Stimulated activated CD4-positive, alpha-beta T cell treated with anti-CD3 and anti-CD28 coated beads, TNF-alpha, amount 100 ng/mL, for 1 hour (primary cell): ENCODE measurements at regions not wholly inside any gene's neighbourhood (a gene's known extent, or its start where the extent isn't known, plus 50 kb on each side); places are given as distances from the start of the nearest gene placed in this dataset.
"Not testable (repeated sequence)": the region's sequence is repeated elsewhere in the genome, so short reads cannot be mapped to it uniquely, and the experiment has no call there.

Source experiments
- DNase-seq, 3 donors: peaks; one replicate each; pipeline ENCODE4 v3.0.0-alpha.2; 2020; ENCODE audit warnings: low read depth in 3 of 3, low spot score in 1 of 3

- DNase-seq = no peak
Measured at GRCh38 chr20:29296256-29297230, 1960.9 kb upstream of the DEFB115 start.

DNA sequence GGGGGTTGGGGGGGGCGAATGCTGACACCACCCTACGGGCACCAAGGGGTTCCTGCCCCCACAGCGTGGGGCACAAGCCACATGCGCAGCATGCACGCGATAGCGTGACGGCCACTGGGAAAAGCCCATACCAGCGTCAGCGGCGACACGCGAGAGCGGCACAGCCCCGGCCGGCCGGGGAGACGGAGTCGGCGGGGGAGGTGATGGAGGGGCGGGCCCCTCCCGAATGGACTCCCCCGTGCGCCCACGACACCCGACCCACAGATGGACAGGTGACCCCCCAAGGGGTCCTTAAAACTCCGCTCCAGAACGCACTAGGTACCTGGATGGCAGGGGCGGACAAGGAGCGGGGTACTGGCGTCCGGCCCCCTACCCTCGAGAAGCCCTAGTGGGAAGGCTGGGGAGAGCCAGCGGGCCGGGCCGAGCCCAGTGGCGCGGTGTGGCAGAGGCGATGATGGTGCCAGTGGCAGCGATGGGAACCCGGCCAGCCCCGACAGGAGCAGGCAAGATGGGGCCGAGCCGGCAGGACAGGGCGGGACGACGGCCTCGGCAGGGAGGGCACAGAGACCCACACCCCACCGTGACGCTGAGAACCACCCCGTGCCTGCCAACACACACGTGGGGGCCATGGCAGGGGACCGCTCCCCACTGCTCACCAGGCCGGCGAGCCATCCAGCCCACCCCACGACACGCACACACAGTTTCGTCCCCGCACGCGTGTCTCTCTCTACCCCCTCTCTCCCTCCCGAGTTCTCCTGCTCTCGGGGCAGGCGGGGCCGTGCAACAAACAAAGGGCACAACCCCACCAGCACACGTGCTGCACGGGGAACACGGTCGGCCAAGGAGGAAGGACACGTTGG lies 1959.8 kb upstream of the DEFB115 start:
- DNase-seq = no peak

DNA sequence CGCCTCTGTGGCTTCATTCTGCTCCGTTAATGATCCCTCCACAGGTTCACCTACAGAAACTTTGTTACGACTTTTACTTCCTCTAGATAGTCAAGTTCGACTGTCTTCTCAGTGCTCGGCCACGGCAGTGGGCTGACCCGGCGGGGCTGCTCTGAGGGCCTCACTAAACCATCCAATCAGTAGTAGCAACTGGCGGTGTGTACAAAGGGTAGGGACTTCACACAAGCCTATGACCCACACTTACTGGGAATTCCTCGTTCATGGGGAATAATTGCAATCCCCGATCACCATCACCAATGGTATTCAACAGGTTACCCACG lies 1959.2 kb upstream of the DEFB115 start:
- DNase-seq = no peak

- no peak for DNase-seq
Measured at GRCh38 chr20:29298759-29299613, 1958.5 kb upstream of the DEFB115 start.

- DNase-seq = no peak
Measured at GRCh38 chr20:29299811-29300578, 1957.5 kb upstream of the DEFB115 start.

GRCh38 chr20:29300579-29301551 lies 1956.6 kb upstream of the DEFB115 start:
- no peak for DNase-seq

DNA sequence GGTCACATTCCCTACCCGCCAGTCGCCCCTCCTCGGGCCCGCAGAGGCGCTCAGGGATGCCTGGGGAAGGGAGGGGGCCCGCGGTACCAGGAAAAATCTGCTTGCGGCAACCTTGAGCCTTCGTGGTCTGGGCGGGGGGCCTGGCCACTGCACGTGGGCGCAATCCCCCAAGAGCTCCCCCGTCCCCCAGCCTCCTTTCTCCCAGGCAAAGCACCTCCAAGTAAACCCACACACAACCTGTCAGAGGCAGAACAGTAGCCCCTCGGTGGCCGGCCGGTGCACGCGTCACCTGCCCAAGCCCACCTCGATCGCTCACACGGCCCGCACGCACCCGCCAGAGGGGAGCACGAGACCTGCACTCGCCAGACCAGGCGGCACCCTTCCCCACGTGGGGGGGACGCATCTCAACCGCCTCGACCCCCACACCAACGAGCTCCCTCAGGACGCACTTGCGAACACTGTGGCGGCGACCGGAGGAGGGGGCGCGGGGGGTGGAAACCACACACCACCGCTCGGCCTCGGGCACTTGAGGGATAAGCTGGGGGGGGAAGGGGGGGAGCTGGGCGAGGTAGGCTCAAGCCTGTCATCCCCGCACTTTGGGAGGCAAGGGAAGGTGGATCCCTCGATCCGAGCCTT lies 1955.7 kb upstream of the DEFB115 start:
- no peak for DNase-seq

- DNase-seq = no peak
Measured at GRCh38 chr20:29302979-29303644, 1954.4 kb upstream of the DEFB115 start.

DNA sequence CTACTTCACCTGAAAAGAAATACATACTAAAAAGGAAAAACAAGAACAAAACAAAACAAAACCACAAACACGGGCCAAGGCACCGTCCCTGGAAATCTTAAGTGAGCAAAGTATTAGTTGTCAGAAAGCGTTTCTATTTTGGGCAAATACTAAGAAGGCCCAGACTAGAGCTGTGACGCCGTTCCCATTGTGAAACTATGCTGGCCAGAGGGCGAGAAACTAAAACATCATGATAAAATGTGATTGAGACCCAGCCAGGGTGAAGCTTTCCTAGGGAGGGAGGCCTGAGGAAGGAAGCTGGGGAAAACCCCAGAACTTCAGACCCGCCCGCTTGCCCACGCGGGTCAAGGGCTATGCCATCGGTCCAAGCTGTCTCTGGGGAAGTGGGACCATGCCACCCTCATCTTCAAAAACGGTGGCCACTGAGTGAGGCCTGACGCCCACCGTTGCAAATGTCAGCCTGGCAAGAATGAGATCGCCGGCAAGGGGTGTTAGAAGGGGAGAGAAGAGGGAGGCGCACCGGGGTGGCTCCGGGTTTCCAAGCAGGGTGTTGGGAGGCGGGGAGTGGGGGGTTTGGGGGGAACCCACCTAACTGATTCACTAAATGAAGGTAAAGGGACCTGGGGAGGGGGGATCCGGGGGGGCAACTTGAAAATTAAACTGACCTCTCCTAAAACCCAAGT lies 1950.9 kb upstream of the DEFB115 start:
- DNase-seq = no peak

GRCh38 chr20:29307484-29307883 lies 1950.0 kb upstream of the DEFB115 start:
- not testable (repeated sequence) for DNase-seq

DNA sequence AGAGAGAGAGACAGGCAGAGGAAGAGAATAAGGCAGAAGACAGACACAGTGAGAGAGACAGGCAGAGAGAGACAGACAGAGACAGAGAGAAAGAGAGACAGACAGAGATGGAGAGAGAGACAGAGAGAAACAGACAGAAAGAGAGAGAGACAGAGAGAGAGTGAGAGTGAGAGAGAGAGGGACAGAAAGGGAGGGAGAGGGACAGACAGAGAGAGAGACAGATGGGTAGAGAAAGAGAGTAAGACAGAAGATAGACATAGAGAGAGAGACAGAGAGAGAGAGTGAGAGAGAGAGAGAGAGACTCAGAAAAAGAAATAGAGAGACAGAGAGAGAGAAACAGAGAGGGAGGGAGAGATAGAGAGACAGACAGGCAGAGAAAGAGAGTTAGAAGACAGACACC lies 1948.5 kb upstream of the DEFB115 start:
- not testable (repeated sequence) for DNase-seq

GRCh38 chr20:29309481-29309880 lies 1948.0 kb upstream of the DEFB115 start:
- not testable (repeated sequence) for DNase-seq

GRCh38 chr20:29311046-29311445 lies 1946.4 kb upstream of the DEFB115 start:
- DNase-seq = not testable (repeated sequence)

- DNase-seq = not testable (repeated sequence)
Measured at GRCh38 chr20:29312679-29313078, 1944.8 kb upstream of the DEFB115 start.

- no peak for DNase-seq
Measured at GRCh38 chr20:29313481-29313880, 1944.0 kb upstream of the DEFB115 start.

DNA sequence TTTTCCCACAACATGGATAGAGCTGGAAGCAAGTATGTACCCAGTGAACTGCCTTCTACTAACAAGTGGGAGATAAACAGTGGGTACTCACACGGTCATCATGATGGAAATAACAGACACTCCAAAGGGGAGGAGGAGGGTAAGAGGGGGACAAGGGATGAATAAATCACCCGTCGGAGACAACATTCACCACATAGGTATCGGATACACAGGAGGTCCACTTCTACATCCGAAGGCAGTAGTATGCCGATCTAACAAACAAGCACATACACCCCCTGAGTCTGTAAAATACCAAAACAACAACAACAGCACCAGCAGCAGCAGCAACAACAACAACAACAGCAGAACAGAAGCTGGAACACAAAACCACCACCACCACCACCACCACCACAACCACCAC lies 1943.2 kb upstream of the DEFB115 start:
- DNase-seq = no peak

DNA sequence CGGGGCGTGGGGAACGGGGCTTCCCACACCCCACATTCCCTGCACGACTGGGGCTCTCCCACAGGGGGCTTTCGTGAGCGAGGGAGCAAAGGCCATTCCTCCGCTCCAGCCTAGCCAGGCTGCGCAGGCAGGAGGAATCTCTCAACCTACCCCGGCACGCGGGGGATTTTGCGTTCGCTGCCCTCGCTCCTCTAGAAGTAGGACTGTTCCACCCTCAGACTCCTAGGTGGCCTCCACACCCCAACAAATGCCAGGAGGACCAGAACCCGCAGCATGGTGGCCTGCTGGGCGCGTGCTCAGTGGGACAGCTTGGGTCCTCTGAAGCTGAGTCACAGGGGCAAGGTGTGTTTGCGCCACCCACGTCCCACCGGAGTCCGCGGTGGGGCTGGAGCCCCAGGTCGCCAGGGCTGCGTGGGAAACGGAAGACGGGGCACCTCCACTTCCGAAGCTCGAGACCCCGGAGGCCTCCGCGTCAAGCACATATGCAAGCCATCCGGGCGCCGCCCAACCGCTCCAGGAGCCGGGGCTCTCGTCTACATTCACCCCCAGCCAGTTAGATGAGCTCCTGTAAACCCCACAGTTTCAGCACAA lies 1938.5 kb upstream of the DEFB115 start:
- no peak for DNase-seq
